HG02678 (cell line): ENCODE measurements at regions not wholly inside any gene's neighbourhood (a gene's known extent, or its start where the extent isn't known, plus 50 kb on each side); places are given as distances from the start of the nearest gene placed in this dataset.
"Not testable (repeated sequence)": the region's sequence is repeated elsewhere in the genome, so short reads cannot be mapped to it uniquely, and the experiment has no call there.

Experiments
- ATAC-seq: cut with Tn5 transposase; IDR thresholded peaks from one replicate; pipeline ENCODE4 v1.9.1; 2021; ENCODE audit warnings: mild to moderate bottlenecking, moderate library complexity; ENCODE audit not compliant: unreplicated experiment

DNA sequence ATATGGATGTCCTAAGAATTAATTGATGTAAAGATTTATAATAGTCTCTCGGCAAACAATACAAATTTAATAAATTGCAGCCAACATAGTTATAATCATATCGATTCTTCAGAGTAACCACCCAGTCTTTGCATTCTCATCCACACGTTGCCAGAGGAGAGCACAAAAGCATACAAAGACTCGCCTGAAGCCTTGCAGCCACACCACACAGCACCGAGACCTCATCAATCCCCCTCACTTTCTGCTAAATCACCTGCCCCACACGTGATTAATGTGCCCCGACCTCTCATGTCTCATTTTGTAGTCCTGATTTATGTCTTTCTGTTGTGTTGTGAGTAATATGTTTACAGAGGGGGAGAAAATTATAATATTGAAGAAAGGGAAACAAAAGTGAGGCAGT is 510.4 kb downstream of the TRIML1 start:
- no peak for ATAC-seq

DNA sequence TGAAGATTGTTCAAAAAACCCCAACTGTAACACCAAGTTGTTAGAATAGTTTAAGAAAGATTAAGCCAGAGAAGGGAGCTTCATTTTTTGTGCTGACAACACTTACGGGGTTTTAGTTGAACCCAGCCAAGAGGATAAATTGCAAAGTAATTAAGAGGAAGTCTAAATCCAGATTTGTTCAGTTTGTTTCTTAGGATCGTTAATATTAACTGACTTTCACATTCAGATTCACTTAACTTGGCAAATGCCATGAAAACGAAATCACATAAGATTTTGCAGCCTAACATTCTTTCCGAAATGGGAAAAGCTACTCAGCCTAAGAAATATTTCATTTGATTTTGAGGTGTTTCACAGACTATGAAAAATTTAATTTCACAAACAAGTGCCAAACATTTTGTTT is 511.3 kb downstream of the TRIML1 start:
- no peak for ATAC-seq

DNA sequence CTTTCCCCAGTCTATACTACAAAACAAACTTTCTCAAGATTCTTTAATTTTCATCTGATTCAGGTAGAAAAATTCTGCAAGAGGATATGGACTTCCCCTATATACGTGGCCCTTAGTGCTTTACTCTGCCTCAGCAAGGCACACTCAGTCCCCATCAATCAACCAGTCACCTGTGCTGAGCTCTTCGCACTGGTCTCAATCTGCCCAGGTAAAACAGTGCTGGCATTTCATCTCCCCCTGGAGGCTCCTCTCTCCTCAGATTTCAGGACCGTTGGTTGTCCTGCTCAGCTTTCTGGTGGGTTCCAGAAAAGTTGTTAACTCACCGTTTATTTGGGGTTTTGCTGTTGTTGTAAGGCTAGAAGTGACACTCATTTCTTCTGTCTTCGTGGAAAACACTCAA is 518.1 kb downstream of the TRIML1 start:
- no peak for ATAC-seq

DNA sequence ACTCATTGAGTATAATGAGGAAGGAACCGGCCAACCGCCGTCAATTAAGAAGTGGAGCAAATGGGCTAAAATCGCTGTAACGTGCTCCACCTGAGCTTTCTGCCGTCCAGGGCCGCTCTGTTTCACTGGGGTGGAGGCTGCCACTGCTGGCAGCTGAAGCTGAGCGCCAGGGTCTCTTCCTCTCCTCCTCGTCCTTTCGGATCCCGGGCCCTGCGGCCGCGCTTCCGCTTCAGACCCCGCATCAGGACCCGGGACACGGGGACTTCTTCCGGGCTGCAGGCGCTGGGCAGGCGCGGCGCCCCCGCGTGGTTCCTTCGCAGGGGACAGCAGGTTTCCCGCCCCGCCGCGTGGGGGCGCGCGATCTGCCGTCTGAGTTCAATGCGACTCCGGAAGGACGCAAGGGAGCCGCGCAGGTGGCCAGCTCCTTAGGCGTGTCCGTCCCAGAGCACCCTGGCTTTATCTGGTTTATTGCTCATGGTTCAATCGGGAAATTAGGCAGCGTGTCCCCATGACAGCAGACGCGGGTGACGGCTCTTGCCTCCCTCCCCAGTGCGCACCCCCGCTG is 519.8 kb downstream of the TRIML1 start:
- no peak for ATAC-seq

DNA sequence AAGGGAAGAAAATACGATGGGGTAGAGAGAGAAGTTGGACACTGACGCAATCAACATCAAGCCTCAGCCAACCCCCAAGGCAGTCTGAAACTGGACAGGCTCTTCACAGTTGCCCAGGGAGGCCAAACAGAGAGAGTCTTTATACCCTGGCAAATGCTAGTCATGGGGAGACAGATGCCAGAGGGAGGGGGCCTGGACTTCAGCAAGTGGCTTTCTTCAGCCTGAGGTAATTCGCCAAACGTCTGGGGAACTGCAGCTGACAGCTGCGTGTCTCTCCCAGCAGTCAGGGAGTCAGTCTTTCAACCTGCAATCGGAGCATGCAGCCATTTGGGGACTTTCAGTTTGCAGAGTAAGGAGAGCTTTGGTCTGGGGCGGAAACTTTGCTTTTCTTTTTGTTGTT is 521.6 kb downstream of the TRIML1 start:
- ATAC-seq = no peak

DNA sequence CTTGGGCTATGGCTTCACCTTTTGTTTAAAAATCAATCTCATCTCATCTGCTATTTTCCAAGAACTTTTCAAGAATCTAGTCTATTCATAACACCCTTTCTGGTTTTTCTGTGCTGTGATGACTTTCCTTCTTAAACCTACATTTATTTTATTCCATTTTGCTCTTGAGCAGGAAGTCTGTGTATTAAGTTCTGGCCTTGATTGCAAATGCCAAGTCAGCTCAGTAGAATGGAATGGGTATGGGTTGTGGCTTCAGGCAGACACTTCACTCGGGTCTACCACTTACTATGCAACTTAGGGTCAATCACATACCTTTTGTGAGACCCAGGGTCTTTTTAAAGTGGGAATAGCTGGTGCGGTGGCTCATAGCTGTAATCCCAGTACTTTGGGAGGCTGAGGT is 522.3 kb downstream of the TRIML1 start:
- no peak for ATAC-seq

DNA sequence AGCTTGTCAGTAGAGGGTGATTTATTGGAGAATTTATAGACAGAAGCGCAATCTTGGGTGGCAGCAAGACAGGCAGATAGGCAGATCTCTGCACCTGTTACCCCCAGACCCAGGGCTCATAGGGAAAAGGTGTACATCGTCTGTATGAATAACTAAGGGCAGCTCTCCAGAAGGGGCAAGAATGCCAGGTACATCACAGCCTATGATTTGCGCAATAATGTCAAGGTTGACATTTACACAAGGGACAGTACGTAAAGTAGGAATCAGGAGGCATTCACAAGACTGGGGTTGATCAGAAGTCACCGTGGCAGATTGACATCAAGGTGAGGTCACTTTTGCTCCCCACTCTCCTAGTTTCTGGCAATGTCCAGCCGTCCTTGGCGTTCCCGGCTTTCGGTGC is 524.1 kb downstream of the TRIML1 start:
- no peak for ATAC-seq

DNA sequence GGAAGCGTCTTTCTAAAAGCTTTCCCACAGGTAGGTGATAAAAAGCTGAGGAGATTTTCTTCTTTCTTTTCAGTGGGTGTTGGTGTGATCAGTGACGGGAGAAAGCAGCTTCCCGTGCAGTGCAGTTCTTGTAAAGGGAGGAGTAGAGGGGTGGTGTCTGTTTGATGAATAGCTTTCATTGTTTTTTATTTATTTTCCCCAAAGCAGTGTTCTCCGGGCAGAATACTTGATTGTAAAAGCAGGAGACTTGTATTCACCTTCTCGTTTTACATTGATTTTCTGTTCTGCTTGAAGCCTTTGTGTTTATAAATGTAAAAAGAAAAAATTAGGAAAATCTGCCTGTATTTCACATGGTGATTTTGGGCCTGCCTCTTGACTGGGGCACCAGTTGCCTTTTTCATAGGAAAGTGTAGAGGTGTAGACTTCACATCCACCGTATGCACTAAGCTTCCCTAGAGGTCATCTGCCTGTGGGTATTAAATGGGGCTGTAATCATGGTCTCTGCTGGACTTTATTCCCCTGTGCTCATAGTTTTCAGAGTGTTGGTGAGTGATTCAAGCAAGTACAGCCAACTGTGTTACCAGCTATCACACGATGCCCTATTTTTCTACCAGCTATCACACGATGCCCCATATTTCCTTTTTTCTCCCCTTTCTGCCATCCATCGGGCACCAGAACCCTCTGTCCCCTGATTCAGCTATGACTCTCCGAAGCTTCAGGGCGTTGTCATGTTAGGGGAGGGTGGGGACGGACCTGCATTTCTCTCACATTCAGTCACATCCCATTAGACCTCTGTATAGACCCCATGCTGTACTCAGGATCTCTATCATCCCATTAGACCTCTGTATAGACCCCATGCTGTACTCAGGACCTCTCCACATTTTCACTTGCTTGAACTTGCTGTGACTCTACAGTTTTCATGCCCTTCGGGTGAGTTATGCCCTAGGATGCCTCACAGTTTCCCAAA is 526.5 kb downstream of the TRIML1 start:
- no peak for ATAC-seq

- not testable (repeated sequence) for ATAC-seq
Measured at GRCh38 chr4:188678691-188679090, 539.5 kb downstream of the TRIML1 start.

GRCh38 chr4:188680004-188680666 is 540.9 kb downstream of the TRIML1 start:
- no peak for ATAC-seq

GRCh38 chr4:188680667-188681063 is 541.4 kb downstream of the TRIML1 start:
- no peak for ATAC-seq

DNA sequence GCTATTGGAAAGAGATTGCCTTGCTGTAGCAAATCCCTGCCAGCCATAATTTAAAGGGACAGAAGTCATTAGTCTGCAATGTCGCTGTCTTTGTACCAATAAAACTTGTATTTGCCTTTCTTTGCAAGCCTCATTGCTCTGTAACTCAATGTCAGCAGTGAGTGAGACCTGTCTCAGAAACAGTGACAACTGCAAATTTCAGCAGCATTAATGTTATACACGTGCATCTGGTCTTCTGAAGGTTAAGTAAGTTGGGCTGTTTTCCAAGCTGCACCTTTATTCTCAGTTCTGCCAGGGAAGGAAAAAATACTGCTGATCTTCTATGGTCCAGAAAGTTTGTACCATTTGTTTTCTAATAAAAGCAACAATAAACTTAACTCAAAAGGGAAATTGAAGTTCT is 543.1 kb downstream of the TRIML1 start:
- ATAC-seq = no peak

- no peak for ATAC-seq
Measured at GRCh38 chr4:188683571-188683970, 544.3 kb downstream of the TRIML1 start.

DNA sequence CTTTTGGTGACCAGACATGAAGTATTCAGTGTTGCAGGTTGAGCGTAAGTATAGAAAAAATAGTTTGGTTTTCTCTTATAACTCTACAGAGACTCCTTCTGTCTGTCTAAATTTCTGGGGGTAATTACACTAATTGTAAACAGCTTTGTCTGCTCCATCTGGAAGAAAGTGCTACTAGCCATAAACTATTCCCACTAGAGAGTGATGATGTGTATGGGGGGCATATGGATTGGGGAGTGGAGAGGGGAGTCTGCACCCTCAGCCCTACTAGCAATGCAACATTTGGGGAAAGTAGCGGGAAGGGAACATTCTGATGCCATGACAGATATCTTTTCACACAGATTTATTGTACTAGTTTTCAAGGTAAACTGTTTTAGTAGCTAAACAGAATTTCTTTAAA is 549.7 kb downstream of the TRIML1 start:
- no peak for ATAC-seq

DNA sequence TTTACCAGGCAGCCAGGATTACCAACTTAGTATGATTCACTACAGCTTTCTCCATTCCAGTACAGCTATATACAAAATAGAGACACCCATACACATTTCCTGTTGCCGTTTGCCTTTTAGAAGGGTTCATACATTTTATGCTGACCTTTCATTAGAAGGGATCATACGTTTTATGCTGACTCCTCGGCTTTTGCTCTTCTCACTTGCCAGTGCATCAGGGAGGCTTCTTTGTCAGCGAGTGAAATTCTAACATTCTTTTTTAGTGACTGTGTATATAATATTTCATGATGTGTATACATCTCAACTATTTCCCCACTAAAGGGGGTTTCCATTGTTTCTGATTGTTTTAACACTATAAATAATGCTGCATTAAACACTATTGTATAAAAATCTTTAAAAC is 552.6 kb downstream of the TRIML1 start:
- ATAC-seq = no peak

DNA sequence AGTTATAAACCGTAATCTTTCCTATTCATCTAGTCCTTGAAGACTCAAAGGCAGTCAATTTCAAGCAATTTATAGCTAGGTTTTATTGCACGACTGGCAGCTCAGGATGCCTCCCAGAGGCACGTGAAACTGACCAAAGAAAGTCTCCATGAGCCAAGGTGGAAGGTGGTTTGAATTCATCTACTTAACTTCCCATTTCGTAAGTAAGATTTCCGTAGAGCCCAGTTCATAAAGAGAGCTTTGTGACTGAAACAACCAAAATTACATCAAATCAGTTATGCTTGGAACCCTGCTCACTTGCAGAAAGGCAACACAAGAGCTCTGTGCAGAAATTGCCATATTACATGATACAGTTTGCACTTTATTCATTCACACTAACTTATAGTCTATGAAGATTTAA is 556.0 kb downstream of the TRIML1 start:
- ATAC-seq = no peak

DNA sequence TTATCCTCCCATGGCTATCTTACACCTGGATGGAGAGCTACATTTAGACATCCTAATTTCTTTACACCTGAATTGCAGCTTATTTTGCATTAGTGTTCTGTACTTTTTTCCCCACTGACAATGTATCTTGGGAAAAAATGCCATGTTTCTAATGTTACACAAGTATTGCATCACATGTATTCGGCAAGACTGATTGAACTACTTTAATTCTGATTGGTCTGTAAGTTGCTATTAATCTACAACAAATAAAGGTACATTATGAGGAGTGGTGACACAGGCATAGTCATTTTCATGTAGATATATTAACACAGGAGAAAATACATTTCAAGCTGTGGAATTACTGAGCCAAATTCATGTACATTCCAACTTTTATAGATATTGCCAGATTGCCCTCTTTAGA is 558.0 kb downstream of the TRIML1 start:
- no peak for ATAC-seq

GRCh38 chr4:188701952-188702351 is 562.7 kb downstream of the TRIML1 start:
- no peak for ATAC-seq

DNA sequence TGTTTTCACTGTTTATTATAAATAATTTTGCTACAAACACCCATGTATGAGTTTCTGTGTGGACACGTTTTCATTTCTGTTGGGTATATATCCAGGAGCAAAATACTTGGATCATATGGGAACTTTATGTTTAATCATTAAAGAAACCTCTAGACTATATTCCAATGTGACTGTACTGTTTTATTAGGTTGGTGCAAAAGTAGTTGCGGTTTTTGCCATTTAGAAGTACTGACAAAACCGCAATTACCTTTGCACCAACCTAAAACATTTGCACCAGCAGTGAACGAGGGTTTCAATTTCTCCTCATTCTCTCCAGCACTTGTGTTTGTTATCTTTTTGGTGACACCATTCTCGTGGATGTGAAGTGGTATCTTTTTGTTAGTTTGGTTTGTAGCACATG is 565.0 kb downstream of the TRIML1 start:
- no peak for ATAC-seq

GRCh38 chr4:188707036-188707435 is 567.8 kb downstream of the TRIML1 start:
- ATAC-seq = no peak

DNA sequence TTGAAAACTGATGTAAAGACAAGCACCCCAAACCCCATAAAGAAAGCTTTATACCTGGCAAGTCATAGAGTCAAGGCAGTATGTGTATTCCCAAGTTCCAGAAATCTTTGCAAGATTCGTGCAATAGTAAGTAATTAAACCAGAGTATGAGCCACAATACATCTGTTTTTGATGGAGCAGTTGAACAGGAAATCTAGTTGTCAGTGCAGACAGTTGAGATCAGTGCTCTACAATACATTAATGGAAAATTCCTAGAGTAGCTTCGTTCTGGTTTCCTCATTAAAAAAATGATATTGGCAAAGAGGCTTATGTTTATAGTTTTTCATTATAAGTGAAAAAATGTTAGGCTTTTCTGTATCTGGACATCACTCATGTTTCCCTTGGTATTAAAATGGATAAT is 575.3 kb downstream of the TRIML1 start:
- ATAC-seq = no peak

GRCh38 chr4:188714907-188715306 is 575.7 kb downstream of the TRIML1 start:
- ATAC-seq = no peak
